Astrocyte (in vitro differentiated cells and primary cell): ENCODE measurements at regions not wholly inside any gene's neighbourhood (a gene's known extent, or its start where the extent isn't known, plus 50 kb on each side); places are given as distances from the start of the nearest gene placed in this dataset.

Source experiments
- DNase-seq: peaks from one replicate; pipeline ENCODE4 v3.0.0-alpha.2; 2010; ENCODE audit warnings: low read depth
- FAIRE-seq: peaks from 2 replicates; lab custom pipeline; 2011; peaks lifted over from hg19 to GRCh38; lab: Jason Lieb, UNC
- H2AFZ ChIP-seq: 2 replicates; pipeline ENCODE4 v1.6.0; 2012; ENCODE audit warnings: low read depth, low read length, inconsistent platforms
- H3K27ac ChIP-seq: 2 replicates; pipeline ENCODE4 v1.5.1; 2011; ENCODE audit warnings: low read depth, low read length, inconsistent platforms
- H3K27me3 ChIP-seq: 2 replicates; pipeline ENCODE4 v1.6.0; 2011; ENCODE audit warnings: low read length, inconsistent platforms; ENCODE audit not compliant: insufficient read depth
- H3K36me3 ChIP-seq: 2 replicates; pipeline ENCODE4 v1.5.1; 2011; ENCODE audit warnings: low read length, inconsistent platforms; ENCODE audit not compliant: insufficient read depth
- H3K4me1 ChIP-seq: 2 replicates; pipeline ENCODE4 v1.5.1; 2011; ENCODE audit warnings: low read length, inconsistent platforms; ENCODE audit not compliant: insufficient read depth
- H3K4me2 ChIP-seq: 2 replicates; pipeline ENCODE4 v1.6.0; 2012; ENCODE audit warnings: low read length, inconsistent platforms
- H3K4me3 ChIP-seq: 2 replicates; pipeline ENCODE4 v1.5.1; 2011; ENCODE audit warnings: low read depth, mild to moderate bottlenecking, low read length, inconsistent platforms; ENCODE audit not compliant: insufficient read depth
- H3K79me2 ChIP-seq: 2 replicates; pipeline ENCODE4 v1.6.0; 2012; ENCODE audit warnings: mild to moderate bottlenecking, low read length, inconsistent platforms; ENCODE audit not compliant: insufficient read depth
- H3K9ac ChIP-seq: 2 replicates; pipeline ENCODE4 v1.6.0; 2012; ENCODE audit warnings: mild to moderate bottlenecking, low read length, inconsistent platforms
- H3K9me3 ChIP-seq: 2 replicates; pipeline ENCODE4 v1.5.1; 2012; ENCODE audit warnings: low read depth, mild to moderate bottlenecking, low read length, inconsistent platforms; ENCODE audit not compliant: insufficient read depth
- H4K20me1 ChIP-seq: 2 replicates; pipeline ENCODE4 v1.6.0; 2012; ENCODE audit warnings: low read length, inconsistent platforms; ENCODE audit not compliant: insufficient read depth
- H3K27ac Mint-ChIP-seq: one replicate; pipeline ENCODE4 v1.8.0; 2021; ENCODE audit warnings: mild to moderate bottlenecking, mixed read lengths; ENCODE audit not compliant: unreplicated experiment
- H3K27me3 Mint-ChIP-seq: one replicate; pipeline ENCODE4 v1.8.0; 2021; ENCODE audit warnings: low read depth, mixed read lengths; ENCODE audit not compliant: unreplicated experiment
- H3K36me3 Mint-ChIP-seq: one replicate; pipeline ENCODE4 v1.8.0; 2021; ENCODE audit warnings: low read depth, mixed read lengths; ENCODE audit not compliant: unreplicated experiment
- H3K4me1 Mint-ChIP-seq: one replicate; pipeline ENCODE4 v1.8.0; 2021; ENCODE audit warnings: low read depth, mixed read lengths; ENCODE audit not compliant: unreplicated experiment
- H3K4me3 Mint-ChIP-seq: one replicate; pipeline ENCODE4 v1.8.0; 2021; ENCODE audit warnings: mild to moderate bottlenecking, moderate library complexity, mixed read lengths; ENCODE audit not compliant: unreplicated experiment
- H3K9me3 Mint-ChIP-seq: one replicate; pipeline ENCODE4 v1.8.0; 2021; ENCODE audit warnings: mild to moderate bottlenecking, mixed read lengths; ENCODE audit not compliant: unreplicated experiment
- CTCF ChIP-seq: IDR thresholded peaks from 2 replicates; pipeline ENCODE4 v1.5.1; 2011; ENCODE audit warnings: low read depth, mild to moderate bottlenecking, inconsistent platforms, low read length, moderate library complexity; ENCODE audit not compliant: insufficient read depth
- EZH2 ChIP-seq: IDR thresholded peaks from 2 replicates; pipeline ENCODE4 v1.6.1; 2012; ENCODE audit warnings: mild to moderate bottlenecking, low read length, inconsistent platforms; ENCODE audit not compliant: insufficient read depth

- H3K36me3 ChIP-seq, result no peaks in the 10 kb centered on the region
- H3K36me3 Mint-ChIP-seq, result no peaks in the 10 kb centered on the region
- no peaks in the 10 kb centered on the region for H3K27me3 ChIP-seq
- H3K9me3 Mint-ChIP-seq, result no peaks in the 10 kb centered on the region
- no peak overlapping the region for H3K4me2 ChIP-seq
- H3K4me1 ChIP-seq, result no peaks in the 10 kb centered on the region
- H2AFZ ChIP-seq, result no peak overlapping the region
- FAIRE-seq (no peak), DNase-seq (no peak)
- H3K9ac ChIP-seq, result no peak overlapping the region
- H3K27ac ChIP-seq, result no peak overlapping the region
- H3K27me3 Mint-ChIP-seq, result peaks cover 6% of the 10 kb centered on the region
- H3K27ac Mint-ChIP-seq, result no peak overlapping the region
- no peaks in the 10 kb centered on the region for H3K79me2 ChIP-seq
- H3K9me3 ChIP-seq, result no peaks in the 10 kb centered on the region
- H3K4me3 Mint-ChIP-seq, result no peak overlapping the region
- H3K4me1 Mint-ChIP-seq, result no peaks in the 10 kb centered on the region
- no peak overlapping the region for H3K4me3 ChIP-seq
- TF ChIP-seq CTCF (no peak), EZH2 (no peak)
- H4K20me1 ChIP-seq, result no peaks in the 10 kb centered on the region
These were observed 312.2 kb downstream of the CNTN3 start for GRCh38 chr3:74302281-74302680.

- Mint-ChIP-seq H3K27me3 (peaks cover 6% of the 10 kb centered on the region), H3K9me3 (no peaks in the 10 kb centered on the region), H3K27ac (no peak overlapping the region), H3K4me1 (no peaks in the 10 kb centered on the region), H3K4me3 (no peak overlapping the region), H3K36me3 (no peaks in the 10 kb centered on the region)
- no peak overlapping the region for H3K4me2 ChIP-seq
- no peak overlapping the region for H3K27ac ChIP-seq
- FAIRE-seq (no peak), DNase-seq (no peak)
- H3K9me3 ChIP-seq, result no peaks in the 10 kb centered on the region
- H3K36me3 ChIP-seq, result no peaks in the 10 kb centered on the region
- no peak overlapping the region for H2AFZ ChIP-seq
- H3K27me3 ChIP-seq, result no peaks in the 10 kb centered on the region
- TF ChIP-seq EZH2 (no peak), CTCF (no peak)
- no peak overlapping the region for H3K4me3 ChIP-seq
- no peaks in the 10 kb centered on the region for H3K79me2 ChIP-seq
- no peak overlapping the region for H3K9ac ChIP-seq
- no peaks in the 10 kb centered on the region for H3K4me1 ChIP-seq
- H4K20me1 ChIP-seq, result no peaks in the 10 kb centered on the region
These were observed 313.4 kb downstream of the CNTN3 start for GRCh38 chr3:74301056-74301455.

GRCh38 chr3:74295479-74295878 lies 319.0 kb downstream of the CNTN3 start:
- no peaks in the 10 kb centered on the region for H3K9me3 ChIP-seq
- Mint-ChIP-seq H3K4me3 (no peak overlapping the region), H3K27me3 (no peaks in the 10 kb centered on the region), H3K4me1 (no peaks in the 10 kb centered on the region), H3K27ac (no peak overlapping the region), H3K36me3 (no peaks in the 10 kb centered on the region), H3K9me3 (no peaks in the 10 kb centered on the region)
- H3K4me1 ChIP-seq, result no peaks in the 10 kb centered on the region
- FAIRE-seq (no peak), DNase-seq (no peak)
- H3K4me2 ChIP-seq, result no peak overlapping the region
- H3K36me3 ChIP-seq, result no peaks in the 10 kb centered on the region
- H3K27ac ChIP-seq, result no peak overlapping the region
- H3K27me3 ChIP-seq, result no peaks in the 10 kb centered on the region
- H3K4me3 ChIP-seq, result no peak overlapping the region
- no peak overlapping the region for H2AFZ ChIP-seq
- TF ChIP-seq EZH2 (no peak), CTCF (no peak)
- H4K20me1 ChIP-seq, result no peaks in the 10 kb centered on the region
- no peaks in the 10 kb centered on the region for H3K79me2 ChIP-seq
- H3K9ac ChIP-seq, result no peak overlapping the region
